ENCODE measurements at regions not wholly inside any gene's neighbourhood (a gene's known extent, or its start where the extent isn't known, plus 50 kb on each side); places are given as distances from the start of the nearest gene placed in this dataset.

DNA sequence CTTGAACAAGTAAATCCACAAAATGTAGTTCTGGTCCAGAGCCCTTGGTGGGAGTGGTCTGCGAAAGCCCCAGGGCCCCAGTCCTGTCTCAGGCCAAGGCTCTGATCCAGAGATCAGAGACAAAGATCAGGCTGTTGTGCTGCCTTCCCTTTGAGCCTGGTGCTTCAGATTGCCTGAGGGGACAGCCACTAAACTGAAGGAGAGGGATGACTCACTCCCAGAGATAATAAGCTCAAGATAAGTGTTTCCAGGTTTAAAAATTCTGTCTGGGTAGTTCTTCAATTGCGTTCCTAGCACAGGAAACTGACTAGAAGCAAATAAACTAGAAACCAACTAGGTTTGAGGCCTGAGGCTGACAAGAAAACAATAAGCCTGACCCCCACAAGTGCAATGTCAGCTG, 190.2 kb downstream of the RAMP3 start (continued):
- TF ChIP-seq, protein P1, sequence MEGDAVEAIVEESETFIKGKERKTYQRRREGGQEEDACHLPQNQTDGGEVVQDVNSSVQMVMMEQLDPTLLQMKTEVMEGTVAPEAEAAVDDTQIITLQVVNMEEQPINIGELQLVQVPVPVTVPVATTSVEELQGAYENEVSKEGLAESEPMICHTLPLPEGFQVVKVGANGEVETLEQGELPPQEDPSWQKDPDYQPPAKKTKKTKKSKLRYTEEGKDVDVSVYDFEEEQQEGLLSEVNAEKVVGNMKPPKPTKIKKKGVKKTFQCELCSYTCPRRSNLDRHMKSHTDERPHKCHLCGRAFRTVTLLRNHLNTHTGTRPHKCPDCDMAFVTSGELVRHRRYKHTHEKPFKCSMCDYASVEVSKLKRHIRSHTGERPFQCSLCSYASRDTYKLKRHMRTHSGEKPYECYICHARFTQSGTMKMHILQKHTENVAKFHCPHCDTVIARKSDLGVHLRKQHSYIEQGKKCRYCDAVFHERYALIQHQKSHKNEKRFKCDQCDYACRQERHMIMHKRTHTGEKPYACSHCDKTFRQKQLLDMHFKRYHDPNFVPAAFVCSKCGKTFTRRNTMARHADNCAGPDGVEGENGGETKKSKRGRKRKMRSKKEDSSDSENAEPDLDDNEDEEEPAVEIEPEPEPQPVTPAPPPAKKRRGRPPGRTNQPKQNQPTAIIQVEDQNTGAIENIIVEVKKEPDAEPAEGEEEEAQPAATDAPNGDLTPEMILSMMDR (conservative IDR thresholded peaks at IDR 0.05; ENCODE audit: low read depth in 2 of 2) = no peak
- TF ChIP-seq EZH2 (IDR thresholded peaks at IDR 0.05; ENCODE audit: low read depth, unreplicated experiment) = no peak
- TF ChIP-seq CREB1 (CRISPR knock-in tag; IDR thresholded peaks at IDR 0.05; ENCODE audit: low read depth) = no peak
- no peak for TF ChIP-seq STAT1 (IDR thresholded peaks at IDR 0.05; ENCODE audit: unreplicated experiment)
- TF ChIP-seq POLR2AphosphoS5 (IDR thresholded peaks at IDR 0.05; ENCODE audit: low read depth) = no peak
- TF ChIP-seq, protein P2, sequence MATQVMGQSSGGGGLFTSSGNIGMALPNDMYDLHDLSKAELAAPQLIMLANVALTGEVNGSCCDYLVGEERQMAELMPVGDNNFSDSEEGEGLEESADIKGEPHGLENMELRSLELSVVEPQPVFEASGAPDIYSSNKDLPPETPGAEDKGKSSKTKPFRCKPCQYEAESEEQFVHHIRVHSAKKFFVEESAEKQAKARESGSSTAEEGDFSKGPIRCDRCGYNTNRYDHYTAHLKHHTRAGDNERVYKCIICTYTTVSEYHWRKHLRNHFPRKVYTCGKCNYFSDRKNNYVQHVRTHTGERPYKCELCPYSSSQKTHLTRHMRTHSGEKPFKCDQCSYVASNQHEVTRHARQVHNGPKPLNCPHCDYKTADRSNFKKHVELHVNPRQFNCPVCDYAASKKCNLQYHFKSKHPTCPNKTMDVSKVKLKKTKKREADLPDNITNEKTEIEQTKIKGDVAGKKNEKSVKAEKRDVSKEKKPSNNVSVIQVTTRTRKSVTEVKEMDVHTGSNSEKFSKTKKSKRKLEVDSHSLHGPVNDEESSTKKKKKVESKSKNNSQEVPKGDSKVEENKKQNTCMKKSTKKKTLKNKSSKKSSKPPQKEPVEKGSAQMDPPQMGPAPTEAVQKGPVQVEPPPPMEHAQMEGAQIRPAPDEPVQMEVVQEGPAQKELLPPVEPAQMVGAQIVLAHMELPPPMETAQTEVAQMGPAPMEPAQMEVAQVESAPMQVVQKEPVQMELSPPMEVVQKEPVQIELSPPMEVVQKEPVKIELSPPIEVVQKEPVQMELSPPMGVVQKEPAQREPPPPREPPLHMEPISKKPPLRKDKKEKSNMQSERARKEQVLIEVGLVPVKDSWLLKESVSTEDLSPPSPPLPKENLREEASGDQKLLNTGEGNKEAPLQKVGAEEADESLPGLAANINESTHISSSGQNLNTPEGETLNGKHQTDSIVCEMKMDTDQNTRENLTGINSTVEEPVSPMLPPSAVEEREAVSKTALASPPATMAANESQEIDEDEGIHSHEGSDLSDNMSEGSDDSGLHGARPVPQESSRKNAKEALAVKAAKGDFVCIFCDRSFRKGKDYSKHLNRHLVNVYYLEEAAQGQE (IDR thresholded peaks at IDR 0.05; ENCODE audit: unreplicated experiment) = no peak
- TF ChIP-seq ZNF331 (CRISPR knock-in tag; IDR thresholded peaks at IDR 0.05; ENCODE audit: low read depth) = no peak
- no peak for TF ChIP-seq ZNF114 (CRISPR knock-in tag; IDR thresholded peaks at IDR 0.05)
- TF ChIP-seq, protein P3, sequence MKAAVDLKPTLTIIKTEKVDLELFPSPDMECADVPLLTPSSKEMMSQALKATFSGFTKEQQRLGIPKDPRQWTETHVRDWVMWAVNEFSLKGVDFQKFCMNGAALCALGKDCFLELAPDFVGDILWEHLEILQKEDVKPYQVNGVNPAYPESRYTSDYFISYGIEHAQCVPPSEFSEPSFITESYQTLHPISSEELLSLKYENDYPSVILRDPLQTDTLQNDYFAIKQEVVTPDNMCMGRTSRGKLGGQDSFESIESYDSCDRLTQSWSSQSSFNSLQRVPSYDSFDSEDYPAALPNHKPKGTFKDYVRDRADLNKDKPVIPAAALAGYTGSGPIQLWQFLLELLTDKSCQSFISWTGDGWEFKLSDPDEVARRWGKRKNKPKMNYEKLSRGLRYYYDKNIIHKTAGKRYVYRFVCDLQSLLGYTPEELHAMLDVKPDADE (IDR thresholded peaks at IDR 0.05) = no peak
- no peak for TF ChIP-seq NANOG (IDR thresholded peaks at IDR 0.05; ENCODE audit: borderline replicate concordance)

DNA sequence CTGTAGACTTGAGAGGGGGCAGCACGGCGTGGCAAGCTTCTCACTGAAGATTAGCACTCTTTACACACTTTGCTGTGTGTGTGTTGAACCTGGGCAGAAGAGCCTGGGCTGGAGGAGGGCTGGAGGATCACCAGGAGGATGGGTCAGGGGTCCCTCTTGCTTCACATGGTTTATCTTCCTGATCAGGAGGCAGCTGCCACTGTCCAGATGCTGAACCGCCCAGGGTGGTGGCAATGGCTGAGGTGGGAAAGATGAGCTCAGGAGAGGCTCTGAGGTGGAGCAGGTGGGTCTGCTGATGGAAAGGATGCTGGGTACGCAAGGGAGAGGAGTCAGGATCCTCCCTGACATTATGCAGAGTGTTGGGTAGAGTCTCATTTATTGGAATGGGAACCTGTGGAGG, 191.5 kb downstream of the RAMP3 start:
- H3K27me3 Mint-ChIP-seq (ENCODE audit: insufficient read depth, low read depth, poor library complexity) = no peaks in the 10 kb centered on the region
- H3K9me3 Mint-ChIP-seq = no peaks in the 10 kb centered on the region
- H3K4me1 Mint-ChIP-seq = peaks cover 5% of the 10 kb centered on the region
- Histone ChIP-seq H3K4me3 (no peak overlapping the region), H3K79me2 (replicated peaks; ENCODE audit: insufficient read depth) (no peaks in the 10 kb centered on the region), H3F3A (replicated peaks; ENCODE audit: low read depth) (no peaks in the 10 kb centered on the region), H3K27ac (ENCODE audit: low read depth) (no peak overlapping the region), H2AFZ (no peak overlapping the region), H3K36me3 (ENCODE audit: insufficient read depth) (no peaks in the 10 kb centered on the region), H3K9me2 (ENCODE audit: insufficient read depth) (no peaks in the 10 kb centered on the region), H3K4me1 (ENCODE audit: insufficient read depth) (no peaks in the 10 kb centered on the region), H3K4me2 (no peak overlapping the region), H3K27me3 (ENCODE audit: insufficient read depth) (no peaks in the 10 kb centered on the region), H4K20me1 (replicated peaks; ENCODE audit: insufficient read depth) (no peaks in the 10 kb centered on the region; the same call in 1 of the 2 replicates)
- DNase-seq (ENCODE audit: low spot score) (no peak), ATAC-seq (no peak)
- no peak overlapping the region for H3K4me3 Mint-ChIP-seq
- TF ChIP-seq STAT1 (IDR thresholded peaks at IDR 0.05; ENCODE audit: unreplicated experiment) = no peak
- no peak for TF ChIP-seq ZNF114 (CRISPR knock-in tag; IDR thresholded peaks at IDR 0.05)
- TF ChIP-seq, protein P1 (conservative IDR thresholded peaks at IDR 0.05; ENCODE audit: low read depth in 2 of 2) = no peak
- TF ChIP-seq, protein P2 (IDR thresholded peaks at IDR 0.05; ENCODE audit: unreplicated experiment) = peak; percentile 44
- no peak for TF ChIP-seq EZH2 (IDR thresholded peaks at IDR 0.05; ENCODE audit: low read depth, unreplicated experiment)
- no peak for TF ChIP-seq EZH2phosphoT487 (IDR thresholded peaks at IDR 0.05; ENCODE audit: unreplicated experiment)
- H3K36me3 Mint-ChIP-seq (ENCODE audit: low read depth) = no peaks in the 10 kb centered on the region
- no peak overlapping the region for H3K27ac Mint-ChIP-seq

All from GM23338 (cell line).